Spinal cord (tissue), 9 donors: ENCODE measurements at regions not wholly inside any gene's neighbourhood (a gene's known extent, or its start where the extent isn't known, plus 50 kb on each side); places are given as distances from the start of the nearest gene placed in this dataset.

ENCODE experiments used
- DNase-seq, 6 donors: peaks; one replicate each; pipeline versions ENCODE4 v3.0.0 to v3.0.0-alpha.2; 2013 to 2015; ENCODE audit warnings: low spot score in 6 of 6, low read depth in 4 of 6
- H3K27ac ChIP-seq: one replicate; pipeline ENCODE4 v1.5.1; 2013; ENCODE audit warnings: low read depth, low read length, control low read depth
- H3K27me3 ChIP-seq: one replicate; pipeline ENCODE4 v1.6.1; 2013; ENCODE audit warnings: low read length; ENCODE audit not compliant: control insufficient read depth, insufficient read depth
- H3K36me3 ChIP-seq: one replicate; pipeline ENCODE4 v1.6.1; 2013; ENCODE audit warnings: low read length; ENCODE audit not compliant: control insufficient read depth, insufficient read depth
- H3K4me1 ChIP-seq: one replicate; pipeline ENCODE4 v1.6.1; 2013; ENCODE audit warnings: low read length; ENCODE audit not compliant: control insufficient read depth, insufficient read depth
- H3K4me3 ChIP-seq: one replicate; pipeline ENCODE4 v1.5.1; 2013; ENCODE audit warnings: low read depth, low read length, control low read depth
- H3K9me3 ChIP-seq: one replicate; pipeline ENCODE4 v1.6.1; 2013; ENCODE audit warnings: low read length; ENCODE audit not compliant: control insufficient read depth, insufficient read depth
- WGBS: methylation state at CpG from one replicate; pipeline ENCODE4 v1.1.5; 2013; ENCODE audit warnings: missing lambda C conversion rate; ENCODE audit not compliant: insufficient coverage; 5-methylcytosine and 5-hydroxymethylcytosine counted together
- donor health status: healthy.

DNA sequence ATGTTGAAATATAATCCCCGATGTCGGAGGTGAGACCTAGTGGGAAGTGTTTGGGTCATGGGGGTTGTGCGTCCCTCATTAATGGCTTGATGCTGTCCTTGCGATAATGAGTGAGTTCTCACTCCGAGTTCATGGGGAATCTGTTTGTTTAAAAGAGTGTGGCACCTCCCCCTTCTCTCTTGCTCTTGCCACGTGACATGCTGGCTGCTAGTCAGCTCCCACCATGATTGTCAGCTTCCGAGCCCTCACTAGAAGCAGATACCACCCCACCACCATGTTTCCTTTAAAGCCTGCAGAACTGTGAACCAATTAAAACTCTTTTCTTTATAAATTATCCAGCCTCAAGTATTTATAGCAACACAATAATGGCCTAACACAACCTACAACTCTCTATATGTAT is 166.3 kb upstream of the MBNL1 start:
- WGBS = 95% methylated on average over 6 of the region's 7 CpGs
- H3K36me3 ChIP-seq = no peaks in the 10 kb centered on the region
- no peak overlapping the region for H3K4me3 ChIP-seq
- no peak for DNase-seq
- no peaks in the 10 kb centered on the region for H3K4me1 ChIP-seq
- no peak overlapping the region for H3K27ac ChIP-seq
- no peaks in the 10 kb centered on the region for H3K9me3 ChIP-seq
- H3K27me3 ChIP-seq = no peaks in the 10 kb centered on the region

DNA sequence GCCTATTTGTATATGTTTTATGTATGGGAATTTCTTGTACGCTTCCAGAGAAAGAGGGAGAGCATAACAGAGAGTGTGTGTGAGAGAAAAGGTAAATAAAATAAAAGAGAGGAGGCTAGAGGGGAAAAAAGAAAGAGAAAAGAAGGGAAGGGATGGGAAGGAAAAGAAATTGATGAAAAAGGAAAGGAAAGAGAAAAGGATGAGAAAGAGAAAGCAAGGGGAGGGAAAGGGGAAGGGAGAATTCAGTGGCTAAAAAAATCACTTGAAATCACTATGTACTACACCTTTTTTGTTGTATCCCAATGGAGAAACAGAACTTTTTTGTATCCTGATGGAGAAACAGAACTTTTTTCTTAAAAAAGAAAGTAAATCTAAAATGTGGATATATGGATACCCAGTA is 165.5 kb upstream of the MBNL1 start:
- no peak for DNase-seq
- Histone ChIP-seq H3K9me3 (no peaks in the 10 kb centered on the region), H3K4me1 (no peaks in the 10 kb centered on the region), H3K27me3 (no peaks in the 10 kb centered on the region), H3K4me3 (no peak overlapping the region), H3K27ac (no peak overlapping the region), H3K36me3 (no peaks in the 10 kb centered on the region)
- whole genome bisulfite sequencing = 86% methylated on average over 1 of the region's 1 CpG

DNA sequence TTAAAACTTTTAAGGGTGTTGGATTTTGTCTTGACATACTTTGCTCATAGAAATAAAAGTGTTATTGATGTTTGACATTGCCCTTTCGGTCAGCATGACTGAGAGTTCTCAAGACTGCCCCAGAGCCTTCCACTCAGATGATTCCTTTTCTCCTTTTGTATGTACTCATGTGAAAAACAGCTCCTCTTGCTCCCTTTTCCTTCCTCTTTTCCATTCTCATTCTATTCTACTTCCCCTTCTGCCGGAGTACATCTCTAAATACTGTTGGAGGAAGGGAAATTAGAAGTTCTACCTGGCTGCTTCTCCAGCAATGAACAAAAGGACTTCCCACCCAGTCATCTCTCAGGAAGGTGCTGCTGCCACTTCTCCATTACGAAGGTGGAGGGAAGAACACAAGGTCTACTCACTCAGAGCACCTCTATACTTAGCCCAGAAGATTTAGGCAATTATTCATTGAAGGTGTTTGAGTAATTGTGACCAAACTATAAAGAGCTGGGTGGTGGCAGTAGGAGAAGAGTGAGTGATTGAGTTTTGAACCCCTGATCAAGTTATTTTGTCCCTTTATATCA is 163.8 kb upstream of the MBNL1 start:
- DNase-seq = no peak
- WGBS = no CpG with 5 or more reads among the region's 3 CpGs
- Histone ChIP-seq H3K4me3 (no peak overlapping the region), H3K27me3 (no peaks in the 10 kb centered on the region), H3K9me3 (no peaks in the 10 kb centered on the region), H3K36me3 (no peaks in the 10 kb centered on the region), H3K4me1 (no peaks in the 10 kb centered on the region), H3K27ac (no peak overlapping the region)

DNA sequence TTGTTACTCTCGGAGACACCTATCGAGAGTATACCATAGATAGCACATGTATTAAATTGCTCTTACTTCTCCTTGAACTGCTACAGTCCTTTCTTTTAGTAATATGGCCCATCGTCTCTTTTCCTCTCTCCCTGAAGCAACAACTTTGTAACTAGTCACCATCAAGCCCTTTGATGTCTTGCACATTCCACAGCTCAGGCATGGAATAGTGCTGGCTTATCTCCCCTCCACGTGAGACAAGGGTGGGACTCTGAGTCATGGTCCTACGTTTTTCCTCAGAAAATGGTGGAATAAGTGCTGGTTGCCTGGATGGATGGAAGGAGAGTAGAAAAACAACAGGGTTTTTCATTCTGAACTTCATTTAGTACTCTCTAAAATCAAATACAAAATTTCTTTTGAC is 163.3 kb upstream of the MBNL1 start:
- Histone ChIP-seq H3K4me1 (no peaks in the 10 kb centered on the region), H3K27ac (no peak overlapping the region), H3K9me3 (no peaks in the 10 kb centered on the region), H3K27me3 (no peaks in the 10 kb centered on the region), H3K4me3 (no peak overlapping the region), H3K36me3 (no peaks in the 10 kb centered on the region)
- no peak for DNase-seq
- WGBS = 88% methylated on average over 3 of the region's 5 CpGs

DNA sequence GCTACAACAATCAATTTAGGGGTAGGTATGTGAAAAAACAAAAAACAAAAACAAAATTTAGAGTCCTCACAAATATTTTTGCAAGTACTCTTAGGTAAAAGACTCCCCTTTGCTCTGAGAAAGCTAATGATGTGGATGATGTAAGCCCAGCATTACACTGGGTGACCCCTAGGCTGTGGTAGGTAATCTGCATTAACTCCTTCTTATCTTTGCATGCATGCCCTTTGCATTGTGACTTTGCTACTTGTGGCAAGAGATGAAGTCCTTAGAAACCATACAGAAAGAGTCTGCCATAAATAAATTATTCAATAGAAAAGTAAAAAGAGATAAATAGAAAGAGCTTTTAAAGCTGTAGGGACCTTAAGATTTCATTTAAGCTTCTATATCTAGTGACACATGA is 159.7 kb upstream of the MBNL1 start:
- no peak overlapping the region for H3K4me3 ChIP-seq
- H3K4me1 ChIP-seq = no peaks in the 10 kb centered on the region
- no peaks in the 10 kb centered on the region for H3K9me3 ChIP-seq
- H3K27ac ChIP-seq = no peak overlapping the region
- H3K36me3 ChIP-seq = no peaks in the 10 kb centered on the region
- no peak for DNase-seq
- no peaks in the 10 kb centered on the region for H3K27me3 ChIP-seq

DNA sequence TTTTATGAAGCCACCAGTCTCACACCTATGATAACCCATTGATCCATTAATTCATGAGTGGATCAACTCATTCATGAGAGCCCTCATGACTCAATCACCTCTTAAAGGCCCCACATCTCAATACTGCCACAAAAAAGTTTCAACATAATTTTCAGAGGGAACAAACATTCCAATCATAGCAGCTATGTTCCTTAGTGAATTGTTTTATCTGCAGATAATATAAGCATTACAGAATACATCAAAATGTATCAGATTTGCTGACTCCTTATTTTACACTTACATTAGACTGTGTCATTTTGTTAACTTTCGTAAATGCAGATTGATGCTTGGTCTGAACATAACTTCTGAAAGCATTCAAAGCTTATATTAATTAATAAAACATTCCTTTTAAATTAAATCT is 155.3 kb upstream of the MBNL1 start:
- H3K27me3 ChIP-seq = no peaks in the 10 kb centered on the region
- WGBS = no CpG with 5 or more reads among the region's 1 CpG
- no peaks in the 10 kb centered on the region for H3K9me3 ChIP-seq
- no peaks in the 10 kb centered on the region for H3K4me1 ChIP-seq
- H3K27ac ChIP-seq = no peak overlapping the region
- no peaks in the 10 kb centered on the region for H3K36me3 ChIP-seq
- no peak for DNase-seq
- no peak overlapping the region for H3K4me3 ChIP-seq

DNA sequence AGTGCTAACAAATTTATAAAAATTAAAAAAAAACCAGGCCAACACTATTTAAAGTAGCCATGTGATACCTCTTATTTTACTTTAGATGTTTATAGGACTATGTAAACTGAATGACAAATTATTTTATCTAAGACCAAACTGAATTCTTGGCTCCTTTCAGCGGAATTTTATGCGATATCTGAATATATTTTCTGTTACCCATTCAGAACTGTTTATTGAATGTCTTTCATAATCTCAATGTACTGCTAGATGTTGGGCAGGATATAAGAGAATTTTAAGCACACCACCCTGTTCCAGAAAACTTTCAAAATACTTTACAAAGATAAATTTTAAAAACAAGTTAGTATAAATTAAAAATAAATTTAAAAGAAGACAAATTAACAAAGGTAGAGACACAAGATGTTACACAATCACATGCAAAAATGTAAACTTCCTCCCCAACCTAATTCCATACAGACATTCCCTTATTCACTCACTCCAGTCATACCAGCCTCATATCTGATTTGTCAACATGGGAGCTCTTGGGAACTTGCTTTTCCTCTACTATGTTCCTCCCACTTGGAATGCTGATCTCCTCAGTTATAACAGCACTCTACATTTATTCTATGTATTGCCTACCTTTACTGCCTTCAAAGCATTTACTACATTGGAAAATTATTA is 154.6 kb upstream of the MBNL1 start:
- H3K9me3 ChIP-seq = no peaks in the 10 kb centered on the region
- no peak overlapping the region for H3K27ac ChIP-seq
- no peak overlapping the region for H3K4me3 ChIP-seq
- no CpG with 5 or more reads among the region's 2 CpGs for WGBS
- H3K36me3 ChIP-seq = no peaks in the 10 kb centered on the region
- no peaks in the 10 kb centered on the region for H3K4me1 ChIP-seq
- DNase-seq = no peak
- H3K27me3 ChIP-seq = no peaks in the 10 kb centered on the region

DNA sequence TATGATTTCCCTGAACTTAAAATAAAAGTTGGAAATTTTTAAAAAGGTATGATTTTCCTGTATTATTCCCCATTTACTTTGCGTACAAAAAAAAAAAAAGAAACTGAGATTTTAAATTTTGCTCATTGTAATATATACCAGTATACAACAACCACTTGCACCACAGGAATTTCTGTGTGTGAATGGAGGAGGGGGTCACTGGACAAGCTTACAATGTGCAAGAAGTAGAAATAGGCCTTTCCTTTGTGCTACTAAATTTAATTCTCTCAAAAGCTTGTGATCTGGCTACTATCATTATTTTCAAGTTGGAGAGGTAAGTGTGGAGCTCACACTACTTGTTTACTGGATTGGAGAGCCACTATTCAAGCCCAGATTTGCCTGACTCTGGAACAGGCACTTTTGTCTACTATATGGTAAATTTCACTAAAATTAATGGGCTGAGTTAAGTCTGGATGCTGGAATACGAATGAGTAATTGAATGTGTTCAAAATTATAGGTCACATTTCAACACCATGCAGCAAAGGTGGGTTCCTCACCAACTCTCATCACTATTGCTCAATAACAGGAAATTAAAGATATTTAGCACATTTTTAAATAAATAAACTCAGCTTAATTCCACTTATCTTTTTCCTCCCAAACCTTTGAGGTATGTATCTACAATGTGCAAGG is 148.0 kb upstream of the MBNL1 start:
- DNase-seq = no peak
- no peaks in the 10 kb centered on the region for H3K36me3 ChIP-seq
- H3K4me1 ChIP-seq = no peaks in the 10 kb centered on the region
- H3K4me3 ChIP-seq = no peak overlapping the region
- no peaks in the 10 kb centered on the region for H3K27me3 ChIP-seq
- H3K9me3 ChIP-seq = no peaks in the 10 kb centered on the region
- no CpG with 5 or more reads among the region's 2 CpGs for WGBS
- no peak overlapping the region for H3K27ac ChIP-seq

DNA sequence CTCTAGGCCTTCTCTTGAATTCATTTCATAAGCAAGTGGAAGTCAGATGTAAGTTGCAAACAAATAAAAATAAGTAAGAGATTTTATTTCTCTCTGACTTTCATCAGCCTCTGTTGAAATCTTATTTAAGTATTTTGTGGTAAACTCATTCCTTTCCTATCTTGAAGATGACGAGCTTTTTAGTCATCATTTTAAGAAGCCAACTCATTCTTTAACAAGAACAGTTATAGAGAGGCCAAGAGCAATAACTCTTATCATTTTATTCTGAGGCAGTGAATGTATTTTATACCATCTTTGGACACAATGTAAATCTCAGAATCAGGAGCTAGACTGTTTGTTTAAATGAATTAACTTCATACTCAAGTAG is 147.5 kb upstream of the MBNL1 start:
- Histone ChIP-seq H3K36me3 (no peaks in the 10 kb centered on the region), H3K4me3 (no peak overlapping the region), H3K4me1 (no peaks in the 10 kb centered on the region), H3K27ac (no peak overlapping the region), H3K27me3 (no peaks in the 10 kb centered on the region), H3K9me3 (no peaks in the 10 kb centered on the region)
- no CpG with 5 or more reads among the region's 1 CpG for WGBS
- DNase-seq = no peak

DNA sequence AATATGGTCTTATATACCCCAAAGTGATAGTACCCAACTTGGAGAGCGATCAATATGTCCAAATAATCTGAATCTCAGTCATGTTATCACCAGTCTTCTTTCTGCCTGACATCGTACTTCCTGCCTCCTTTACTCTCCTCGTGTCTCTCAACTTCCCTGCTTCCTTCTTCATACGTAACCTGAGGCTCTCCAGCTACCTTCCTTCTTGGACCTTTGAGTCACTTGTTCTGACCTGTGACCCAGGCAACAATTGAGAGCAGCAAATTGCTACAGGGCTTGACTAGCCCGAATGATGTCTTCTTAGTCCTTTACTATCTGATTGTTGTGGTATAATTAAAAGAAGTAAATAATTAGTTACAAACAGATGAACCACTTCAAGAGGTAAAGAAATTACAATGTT is 145.9 kb upstream of the MBNL1 start:
- Histone ChIP-seq H3K27me3 (no peaks in the 10 kb centered on the region), H3K4me1 (no peaks in the 10 kb centered on the region), H3K4me3 (no peak overlapping the region), H3K9me3 (no peaks in the 10 kb centered on the region), H3K27ac (no peak overlapping the region), H3K36me3 (no peaks in the 10 kb centered on the region)
- no peak for DNase-seq
- WGBS = 83% methylated on average over 4 of the region's 5 CpGs
